ENCODE measurements at regions not wholly inside any gene's neighbourhood (a gene's known extent, or its start where the extent isn't known, plus 50 kb on each side); places are given as distances from the start of the nearest gene placed in this dataset.

GRCh38 chr2:56707650-56708049 lies 523.9 kb downstream of the CCDC85A start:
- TF ChIP-seq, protein P1, sequence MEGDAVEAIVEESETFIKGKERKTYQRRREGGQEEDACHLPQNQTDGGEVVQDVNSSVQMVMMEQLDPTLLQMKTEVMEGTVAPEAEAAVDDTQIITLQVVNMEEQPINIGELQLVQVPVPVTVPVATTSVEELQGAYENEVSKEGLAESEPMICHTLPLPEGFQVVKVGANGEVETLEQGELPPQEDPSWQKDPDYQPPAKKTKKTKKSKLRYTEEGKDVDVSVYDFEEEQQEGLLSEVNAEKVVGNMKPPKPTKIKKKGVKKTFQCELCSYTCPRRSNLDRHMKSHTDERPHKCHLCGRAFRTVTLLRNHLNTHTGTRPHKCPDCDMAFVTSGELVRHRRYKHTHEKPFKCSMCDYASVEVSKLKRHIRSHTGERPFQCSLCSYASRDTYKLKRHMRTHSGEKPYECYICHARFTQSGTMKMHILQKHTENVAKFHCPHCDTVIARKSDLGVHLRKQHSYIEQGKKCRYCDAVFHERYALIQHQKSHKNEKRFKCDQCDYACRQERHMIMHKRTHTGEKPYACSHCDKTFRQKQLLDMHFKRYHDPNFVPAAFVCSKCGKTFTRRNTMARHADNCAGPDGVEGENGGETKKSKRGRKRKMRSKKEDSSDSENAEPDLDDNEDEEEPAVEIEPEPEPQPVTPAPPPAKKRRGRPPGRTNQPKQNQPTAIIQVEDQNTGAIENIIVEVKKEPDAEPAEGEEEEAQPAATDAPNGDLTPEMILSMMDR (IDR thresholded peaks at IDR 0.05), result no peak
- no peak for TF ChIP-seq POLR2A (IDR thresholded peaks at IDR 0.05)
